ENCODE measurements at regions not wholly inside any gene's neighbourhood (a gene's known extent, or its start where the extent isn't known, plus 50 kb on each side); places are given as distances from the start of the nearest gene placed in this dataset.

GRCh38 chr6:165834613-165835259 lies 171.7 kb upstream of the PDE10A start:
- no peak for TF ChIP-seq CTCF (IDR thresholded peaks at IDR 0.05; ENCODE audit: insufficient read depth, low read length, poor library complexity, severe bottlenecking)
- no peak for TF ChIP-seq EZH2phosphoT487 (conservative IDR thresholded peaks at IDR 0.05; ENCODE audit: low read length)

All from SU-DHL-6 (cell line).